RWPE2 (cell line): ENCODE measurements at regions not wholly inside any gene's neighbourhood (a gene's known extent, or its start where the extent isn't known, plus 50 kb on each side); places are given as distances from the start of the nearest gene placed in this dataset.

Experiments
- ATAC-seq: fragments of 200-7000 bp; cut with Tn5 transposase; 3 replicates; pipeline ENCODE4 v1.9.1; 2021; ENCODE audit warnings: low read depth
- DNase-seq: peaks from one replicate; pipeline ENCODE4 v3.0.0-alpha.2; 2020; ENCODE audit warnings: low spot score
- H3K27ac ChIP-seq: fragments of 450-650 bp; 2 replicates; pipeline ENCODE4 v1.5.1; 2017; ENCODE audit warnings: mild to moderate bottlenecking; ENCODE audit not compliant: poor library complexity, severe bottlenecking
- H3K27me3 ChIP-seq: fragments of 250-450 bp; sonication (Bioruptor Pico); 2 replicates; pipeline ENCODE4 v1.5.1; 2021; ENCODE audit warnings: mild to moderate bottlenecking, moderate library complexity; ENCODE audit not compliant: insufficient read depth, poor library complexity, severe bottlenecking
- H3K36me3 ChIP-seq: fragments of 250-450 bp; sonication (Bioruptor Pico); 2 replicates; pipeline ENCODE4 v1.5.1; 2020; ENCODE audit warnings: low read depth, mild to moderate bottlenecking, moderate library complexity
- H3K4me1 ChIP-seq: fragments of 250-450 bp; sonication (Bioruptor Pico); 2 replicates; pipeline ENCODE4 v1.5.1; 2021; ENCODE audit warnings: mild to moderate bottlenecking, moderate library complexity; ENCODE audit not compliant: insufficient read depth, poor library complexity, severe bottlenecking
- H3K4me3 ChIP-seq: fragments of 250-450 bp; sonication (Bioruptor Pico); 2 replicates; pipeline ENCODE4 v1.5.1; 2021; ENCODE audit warnings: mild to moderate bottlenecking, moderate library complexity; ENCODE audit not compliant: severe bottlenecking
- H3K9me3 ChIP-seq: fragments of 250-450 bp; sonication (Bioruptor Pico); 2 replicates; pipeline ENCODE4 v1.5.1; 2021; ENCODE audit warnings: mild to moderate bottlenecking, moderate library complexity; ENCODE audit not compliant: severe bottlenecking
- CTCF ChIP-seq: fragments of 450-650 bp; IDR thresholded peaks from one replicate; pipeline ENCODE4 v1.5.1; 2017; ENCODE audit warnings: mild to moderate bottlenecking, moderate library complexity; ENCODE audit not compliant: poor library complexity, severe bottlenecking

- ATAC-seq (peak; percentile 70), DNase-seq (no peak)
- Histone ChIP-seq H3K4me1 (peaks cover 56% of the 10 kb centered on the region), H3K9me3 (no peaks in the 10 kb centered on the region), H3K27me3 (no peaks in the 10 kb centered on the region), H3K36me3 (no peaks in the 10 kb centered on the region), H3K4me3 (no peak overlapping the region), H3K27ac (peak overlapping the region; percentile 84)
- TF ChIP-seq CTCF: peak; percentile 28
These were observed 103.6 kb upstream of the SERPINE2 start for GRCh38 chr2:224142397-224143312.

DNA sequence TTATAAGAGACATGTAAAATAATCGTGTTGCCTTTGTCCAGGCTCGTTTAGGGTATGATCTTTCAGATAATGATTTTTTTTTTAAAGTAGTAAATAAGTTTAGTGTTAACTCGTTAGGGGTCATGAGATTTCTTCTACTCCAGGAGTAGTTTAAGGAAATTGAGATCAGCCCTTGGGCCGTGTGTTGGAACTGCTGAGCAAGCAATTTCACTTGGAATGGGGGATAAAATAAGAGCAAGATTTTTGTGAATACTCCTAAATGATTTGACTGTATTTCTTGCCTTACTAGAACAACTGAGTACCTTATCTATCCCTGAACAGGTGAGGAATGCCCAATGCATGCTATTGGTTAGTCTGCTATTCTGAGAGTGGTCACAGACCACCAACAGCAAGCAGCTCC lies 102.2 kb upstream of the SERPINE2 start:
- no peak overlapping the region for H3K4me3 ChIP-seq
- H3K4me1 ChIP-seq: peaks cover 43% of the 10 kb centered on the region
- no peaks in the 10 kb centered on the region for H3K27me3 ChIP-seq
- DNase-seq: no peak
- peak overlapping the region; percentile 84 for H3K27ac ChIP-seq
- H3K36me3 ChIP-seq: no peaks in the 10 kb centered on the region
- TF ChIP-seq CTCF: no peak
- ATAC-seq: no peak
- H3K9me3 ChIP-seq: no peaks in the 10 kb centered on the region

DNA sequence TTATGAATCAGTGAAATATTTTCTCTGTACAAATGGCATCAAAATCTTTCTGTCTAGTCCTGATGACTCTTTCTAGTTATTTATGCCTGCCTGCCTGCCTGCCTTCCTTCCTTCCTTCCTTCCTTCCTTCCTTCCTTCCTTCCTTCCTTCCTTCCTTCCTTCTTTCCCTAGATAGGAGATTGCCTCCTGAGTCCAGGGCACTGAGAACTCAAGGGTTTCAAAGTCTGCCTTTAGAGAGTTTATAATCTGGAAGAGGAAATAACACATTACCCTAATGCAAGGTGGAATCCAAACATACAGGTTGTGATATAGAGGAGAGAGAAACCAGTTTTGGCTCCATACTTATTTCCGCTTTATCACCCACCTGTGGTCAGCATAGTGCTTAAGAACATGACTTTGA lies 98.1 kb upstream of the SERPINE2 start:
- ATAC-seq: no peak

DNA sequence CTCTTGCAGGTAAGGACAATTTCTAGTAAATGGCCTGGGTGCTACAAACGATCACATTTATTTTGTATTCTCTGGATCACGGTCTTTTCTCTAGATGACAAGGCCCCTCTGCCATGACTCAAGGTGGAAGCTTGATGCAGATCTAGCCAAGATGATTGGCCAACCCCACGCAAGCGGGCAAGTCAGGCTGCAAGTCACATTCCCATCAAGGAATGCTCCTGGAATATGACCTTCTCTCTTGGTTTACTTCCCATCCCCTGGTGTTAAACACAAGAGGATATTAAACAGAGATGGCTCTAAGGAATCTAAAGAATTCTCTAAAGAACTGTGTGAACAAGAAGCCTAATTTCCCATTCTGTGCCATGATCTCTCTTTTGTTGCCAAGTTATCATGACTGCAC lies 97.3 kb upstream of the SERPINE2 start:
- no peak for TF ChIP-seq CTCF
- H3K36me3 ChIP-seq: no peaks in the 10 kb centered on the region
- H3K4me3 ChIP-seq: no peak overlapping the region
- no peak for DNase-seq
- H3K9me3 ChIP-seq: no peaks in the 10 kb centered on the region
- ATAC-seq: no peak
- H3K27me3 ChIP-seq: no peaks in the 10 kb centered on the region
- H3K4me1 ChIP-seq: peaks cover under 1% of the 10 kb centered on the region
- H3K27ac ChIP-seq: no peak overlapping the region

More for the DNA sequence above, 98.1 kb upstream of the SERPINE2 start:
- no peak for TF ChIP-seq CTCF
- Histone ChIP-seq H3K27me3 (no peaks in the 10 kb centered on the region), H3K36me3 (no peaks in the 10 kb centered on the region), H3K4me1 (peaks cover 8% of the 10 kb centered on the region), H3K4me3 (no peak overlapping the region), H3K9me3 (no peaks in the 10 kb centered on the region), H3K27ac (no peak overlapping the region)
- no peak for DNase-seq

DNA sequence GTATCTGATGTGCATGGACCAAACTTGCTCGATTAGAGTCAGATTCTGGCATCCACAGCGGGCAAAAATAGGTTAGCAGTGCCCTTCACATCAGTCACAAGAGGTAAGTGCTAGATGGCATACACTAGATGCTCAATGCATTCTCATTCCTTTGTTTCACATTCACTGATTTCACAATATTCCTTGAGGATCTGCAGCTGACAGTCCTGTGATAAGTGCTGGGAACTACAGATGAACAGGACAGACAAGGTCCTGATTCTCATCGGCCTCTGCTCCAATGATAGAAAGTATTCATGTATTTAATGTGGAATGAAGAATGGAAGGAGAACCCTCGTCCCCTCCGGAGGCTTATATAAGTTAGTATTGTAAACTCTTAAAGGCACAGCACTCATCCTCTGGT lies 96.8 kb upstream of the SERPINE2 start:
- no peak for TF ChIP-seq CTCF
- Histone ChIP-seq H3K27ac (no peak overlapping the region), H3K4me1 (no peaks in the 10 kb centered on the region), H3K9me3 (no peaks in the 10 kb centered on the region), H3K4me3 (no peak overlapping the region), H3K27me3 (no peaks in the 10 kb centered on the region), H3K36me3 (no peaks in the 10 kb centered on the region)
- DNase-seq (no peak), ATAC-seq (no peak)
